HEK293 (cell line): ENCODE measurements at regions not wholly inside any gene's neighbourhood (a gene's known extent, or its start where the extent isn't known, plus 50 kb on each side); places are given as distances from the start of the nearest gene placed in this dataset.
"Not testable (repeated sequence)": the region's sequence is repeated elsewhere in the genome, so short reads cannot be mapped to it uniquely, and the experiment has no call there.

Experiments
- MZF1 ChIP-seq: fragments of 450-650 bp; formaldehyde crosslinking; IDR thresholded peaks from 2 replicates; pipeline ENCODE4 v1.5.1; 2017; ENCODE audit warnings: missing biosample characterization, missing genetic modification characterization, borderline replicate concordance
- SCRT2 ChIP-seq: fragments of 450-650 bp; formaldehyde crosslinking; IDR thresholded peaks from 2 replicates; pipeline ENCODE4 v1.5.1; 2016; ENCODE audit warnings: missing biosample characterization, missing genetic modification characterization
- ZBTB7A ChIP-seq: fragments of 450-650 bp; formaldehyde crosslinking; IDR thresholded peaks from 2 replicates; pipeline ENCODE4 v1.5.1; 2016; ENCODE audit warnings: low read depth, missing biosample characterization, missing genetic modification characterization
- ZNF138 ChIP-seq: fragments of 450-650 bp; formaldehyde crosslinking; IDR thresholded peaks from 2 replicates; pipeline ENCODE4 v1.5.1; 2016; ENCODE audit warnings: missing biosample characterization, missing genetic modification characterization, borderline replicate concordance
- ZNF140 ChIP-seq: fragments of 450-650 bp; formaldehyde crosslinking; IDR thresholded peaks from 2 replicates; pipeline ENCODE4 v1.5.1; 2016; ENCODE audit warnings: missing biosample characterization, missing genetic modification characterization
- ZNF174 ChIP-seq: fragments of 450-650 bp; formaldehyde crosslinking; IDR thresholded peaks from 2 replicates; pipeline ENCODE4 v1.5.0; 2017; ENCODE audit warnings: missing biosample characterization, mild to moderate bottlenecking, missing genetic modification characterization
- ZSCAN23 ChIP-seq: fragments of 450-650 bp; formaldehyde crosslinking; IDR thresholded peaks from 2 replicates; pipeline ENCODE4 v1.5.1; 2016; ENCODE audit warnings: missing biosample characterization, missing genetic modification characterization
- TF ChIP-seq, protein P1 (sequence below): fragments of 450-650 bp; formaldehyde crosslinking; IDR thresholded peaks from 2 replicates; pipeline ENCODE4 v1.5.1; 2016; ENCODE audit warnings: missing biosample characterization, missing genetic modification characterization
- TF ChIP-seq, protein P2 (sequence below): fragments of 450-650 bp; formaldehyde crosslinking; IDR thresholded peaks from 2 replicates; pipeline ENCODE4 v1.5.1; 2016; ENCODE audit warnings: missing biosample characterization, missing genetic modification characterization
- TF ChIP-seq, protein P3 (sequence below): fragments of 450-650 bp; formaldehyde crosslinking; IDR thresholded peaks from 2 replicates; pipeline ENCODE4 v1.5.1; 2017; ENCODE audit warnings: missing biosample characterization, missing genetic modification characterization

DNA sequence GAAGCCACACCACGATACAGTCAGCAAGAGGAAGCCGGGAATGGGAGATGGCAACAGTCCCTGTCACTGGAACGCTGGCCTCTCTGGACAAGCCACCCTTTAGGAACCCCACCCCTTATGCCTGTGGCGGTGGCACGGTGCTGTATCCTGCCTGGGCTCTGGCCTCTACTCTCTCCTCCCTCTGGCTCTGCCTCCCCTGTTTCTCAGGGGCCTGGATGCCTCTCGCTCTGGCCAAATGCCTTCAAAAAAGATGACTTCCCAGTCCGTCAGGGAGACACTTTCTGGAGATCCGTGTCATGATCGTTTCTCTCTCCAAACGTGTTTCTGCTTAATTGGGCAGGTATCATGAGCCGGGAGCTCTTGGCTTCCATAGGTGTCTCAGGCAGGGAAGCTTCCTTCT, 99.1 kb upstream of the FOXD4L5 start:
- not testable (repeated sequence) for TF ChIP-seq ZNF140 (tag by site-specific recombination); ZNF174 (tag by site-specific recombination); SCRT2 (tag by site-specific recombination); ZSCAN23; MZF1 (tag by site-specific recombination); ZNF138 (tag by site-specific recombination); ZBTB7A (tag by site-specific recombination)
- TF ChIP-seq, protein P1, sequence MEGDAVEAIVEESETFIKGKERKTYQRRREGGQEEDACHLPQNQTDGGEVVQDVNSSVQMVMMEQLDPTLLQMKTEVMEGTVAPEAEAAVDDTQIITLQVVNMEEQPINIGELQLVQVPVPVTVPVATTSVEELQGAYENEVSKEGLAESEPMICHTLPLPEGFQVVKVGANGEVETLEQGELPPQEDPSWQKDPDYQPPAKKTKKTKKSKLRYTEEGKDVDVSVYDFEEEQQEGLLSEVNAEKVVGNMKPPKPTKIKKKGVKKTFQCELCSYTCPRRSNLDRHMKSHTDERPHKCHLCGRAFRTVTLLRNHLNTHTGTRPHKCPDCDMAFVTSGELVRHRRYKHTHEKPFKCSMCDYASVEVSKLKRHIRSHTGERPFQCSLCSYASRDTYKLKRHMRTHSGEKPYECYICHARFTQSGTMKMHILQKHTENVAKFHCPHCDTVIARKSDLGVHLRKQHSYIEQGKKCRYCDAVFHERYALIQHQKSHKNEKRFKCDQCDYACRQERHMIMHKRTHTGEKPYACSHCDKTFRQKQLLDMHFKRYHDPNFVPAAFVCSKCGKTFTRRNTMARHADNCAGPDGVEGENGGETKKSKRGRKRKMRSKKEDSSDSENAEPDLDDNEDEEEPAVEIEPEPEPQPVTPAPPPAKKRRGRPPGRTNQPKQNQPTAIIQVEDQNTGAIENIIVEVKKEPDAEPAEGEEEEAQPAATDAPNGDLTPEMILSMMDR (tag by site-specific recombination) = not testable (repeated sequence)
- TF ChIP-seq, protein P2, sequence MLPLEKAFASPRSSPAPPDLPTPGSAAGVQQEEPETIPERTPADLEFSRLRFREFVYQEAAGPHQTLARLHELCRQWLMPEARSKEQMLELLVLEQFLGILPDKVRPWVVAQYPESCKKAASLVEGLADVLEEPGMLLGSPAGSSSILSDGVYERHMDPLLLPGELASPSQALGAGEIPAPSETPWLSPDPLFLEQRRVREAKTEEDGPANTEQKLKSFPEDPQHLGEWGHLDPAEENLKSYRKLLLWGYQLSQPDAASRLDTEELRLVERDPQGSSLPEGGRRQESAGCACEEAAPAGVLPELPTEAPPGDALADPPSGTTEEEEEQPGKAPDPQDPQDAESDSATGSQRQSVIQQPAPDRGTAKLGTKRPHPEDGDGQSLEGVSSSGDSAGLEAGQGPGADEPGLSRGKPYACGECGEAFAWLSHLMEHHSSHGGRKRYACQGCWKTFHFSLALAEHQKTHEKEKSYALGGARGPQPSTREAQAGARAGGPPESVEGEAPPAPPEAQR (tag by site-specific recombination) = not testable (repeated sequence)
- TF ChIP-seq, protein P3, sequence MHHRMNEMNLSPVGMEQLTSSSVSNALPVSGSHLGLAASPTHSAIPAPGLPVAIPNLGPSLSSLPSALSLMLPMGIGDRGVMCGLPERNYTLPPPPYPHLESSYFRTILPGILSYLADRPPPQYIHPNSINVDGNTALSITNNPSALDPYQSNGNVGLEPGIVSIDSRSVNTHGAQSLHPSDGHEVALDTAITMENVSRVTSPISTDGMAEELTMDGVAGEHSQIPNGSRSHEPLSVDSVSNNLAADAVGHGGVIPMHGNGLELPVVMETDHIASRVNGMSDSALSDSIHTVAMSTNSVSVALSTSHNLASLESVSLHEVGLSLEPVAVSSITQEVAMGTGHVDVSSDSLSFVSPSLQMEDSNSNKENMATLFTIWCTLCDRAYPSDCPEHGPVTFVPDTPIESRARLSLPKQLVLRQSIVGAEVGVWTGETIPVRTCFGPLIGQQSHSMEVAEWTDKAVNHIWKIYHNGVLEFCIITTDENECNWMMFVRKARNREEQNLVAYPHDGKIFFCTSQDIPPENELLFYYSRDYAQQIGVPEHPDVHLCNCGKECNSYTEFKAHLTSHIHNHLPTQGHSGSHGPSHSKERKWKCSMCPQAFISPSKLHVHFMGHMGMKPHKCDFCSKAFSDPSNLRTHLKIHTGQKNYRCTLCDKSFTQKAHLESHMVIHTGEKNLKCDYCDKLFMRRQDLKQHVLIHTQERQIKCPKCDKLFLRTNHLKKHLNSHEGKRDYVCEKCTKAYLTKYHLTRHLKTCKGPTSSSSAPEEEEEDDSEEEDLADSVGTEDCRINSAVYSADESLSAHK (tag by site-specific recombination) = not testable (repeated sequence)
